Mesenchymal stem cell (in vitro differentiated cells and primary cell): ENCODE measurements at regions not wholly inside any gene's neighbourhood (a gene's known extent, or its start where the extent isn't known, plus 50 kb on each side); places are given as distances from the start of the nearest gene placed in this dataset.
"Not testable (repeated sequence)": the region's sequence is repeated elsewhere in the genome, so short reads cannot be mapped to it uniquely, and the experiment has no call there.

Source experiments
- DNase-seq: peaks from one replicate; pipeline ENCODE4 v3.0.0-alpha.2; 2013
- H2AFZ ChIP-seq: one replicate; pipeline ENCODE4 v1.6.1; 2013; ENCODE audit warnings: low read depth, mild to moderate bottlenecking, control low read depth, inconsistent platforms, low read length, moderate library complexity
- H2AK5ac ChIP-seq: 2 replicates; pipeline ENCODE4 v1.6.1; 2013; ENCODE audit warnings: low read length, moderate library complexity, mild to moderate bottlenecking, inconsistent platforms; ENCODE audit not compliant: severe bottlenecking
- H2BK120ac ChIP-seq: one replicate; pipeline ENCODE4 v1.6.1; 2013; ENCODE audit warnings: low read depth, mild to moderate bottlenecking, inconsistent platforms, low read length, moderate library complexity
- H2BK12ac ChIP-seq, 2 experiments: one replicate each; pipeline ENCODE4 v1.6.1; 2013; ENCODE audit warnings: inconsistent platforms in 2 of 2, low read length in 2 of 2, mild to moderate bottlenecking in 2 of 2, moderate library complexity in 2 of 2, control low read depth in 1 of 2
- H2BK15ac ChIP-seq: one replicate; pipeline ENCODE4 v1.6.1; 2013; ENCODE audit warnings: mild to moderate bottlenecking, low read depth, inconsistent platforms; ENCODE audit not compliant: poor library complexity, severe bottlenecking
- H2BK5ac ChIP-seq: 2 replicates; pipeline ENCODE4 v1.6.1; 2013; ENCODE audit warnings: low read depth, mild to moderate bottlenecking, low read length, control low read depth, inconsistent platforms; ENCODE audit not compliant: poor library complexity, severe bottlenecking
- H3K14ac ChIP-seq, 2 experiments: one replicate each; pipeline ENCODE4 v1.6.1; 2013; ENCODE audit warnings: inconsistent platforms in 2 of 2, low read length in 2 of 2, control low read depth in 1 of 2, mild to moderate bottlenecking in 1 of 2, moderate library complexity in 1 of 2
- H3K18ac ChIP-seq, 2 experiments: one replicate each; pipeline ENCODE4 v1.6.1; 2013; ENCODE audit warnings: inconsistent platforms in 2 of 2, low read length in 2 of 2, control low read depth in 1 of 2, low read depth in 1 of 2, mild to moderate bottlenecking in 1 of 2
- H3K23ac ChIP-seq, 2 experiments: one replicate each; pipeline ENCODE4 v1.6.1; 2013; ENCODE audit warnings: inconsistent platforms in 2 of 2, low read length in 2 of 2, mild to moderate bottlenecking in 2 of 2, moderate library complexity in 2 of 2, control low read depth in 1 of 2
- H3K27ac ChIP-seq: 2 replicates; pipeline ENCODE4 v1.5.1; 2013; ENCODE audit warnings: mild to moderate bottlenecking, moderate library complexity, low read length, control low read depth, inconsistent platforms; ENCODE audit not compliant: poor library complexity, severe bottlenecking
- H3K27me3 ChIP-seq, 2 experiments: 2 replicates each; pipeline versions ENCODE4 v1.6.1 to v1.7.0; 2013; ENCODE audit warnings: low read length in 2 of 2, mild to moderate bottlenecking in 2 of 2, moderate library complexity in 2 of 2, control low read depth in 1 of 2, inconsistent platforms in 1 of 2; ENCODE audit not compliant: control insufficient read depth in 1 of 2, insufficient read depth in 1 of 2
- H3K36me3 ChIP-seq, 2 experiments: 2 replicates each; pipeline versions ENCODE4 v1.6.1 to v1.7.0; 2013; ENCODE audit warnings: low read length in 2 of 2, control low read depth in 1 of 2, inconsistent platforms in 1 of 2, low read depth in 1 of 2, mild to moderate bottlenecking in 1 of 2; ENCODE audit not compliant: insufficient read depth in 2 of 2, control insufficient read depth in 1 of 2
- H3K4ac ChIP-seq, 2 experiments: one replicate each; pipeline ENCODE4 v1.6.1; 2013; ENCODE audit warnings: inconsistent platforms in 2 of 2, low read length in 2 of 2, mild to moderate bottlenecking in 2 of 2, moderate library complexity in 2 of 2, control low read depth in 1 of 2, low read depth in 1 of 2
- H3K4me1 ChIP-seq: 2 replicates; pipeline ENCODE4 v1.6.1; 2013; ENCODE audit warnings: low read depth, low read length, control low read depth; ENCODE audit not compliant: control insufficient read depth, insufficient read depth
- H3K4me2 ChIP-seq: 2 replicates; pipeline ENCODE4 v1.6.1; 2013; ENCODE audit warnings: low read length, mild to moderate bottlenecking, inconsistent platforms; ENCODE audit not compliant: poor library complexity, severe bottlenecking
- H3K4me3 ChIP-seq, 2 experiments: 2 replicates each; pipeline versions ENCODE4 v1.5.1 to v1.7.0; 2013; ENCODE audit warnings: low read length in 2 of 2, mild to moderate bottlenecking in 2 of 2, control low read depth in 1 of 2, low read depth in 1 of 2; ENCODE audit not compliant: insufficient read depth in 1 of 2
- H3K79me1 ChIP-seq: replicated peaks from 2 replicates; pipeline ENCODE4 v1.6.1; 2013; ENCODE audit warnings: mild to moderate bottlenecking, control low read depth, low read length, inconsistent platforms; ENCODE audit not compliant: poor library complexity, severe bottlenecking
- H3K9ac ChIP-seq: 2 replicates; pipeline ENCODE4 v1.7.0; 2013; ENCODE audit warnings: mild to moderate bottlenecking, low read length, moderate library complexity
- H3K9me3 ChIP-seq: 2 replicates; pipeline ENCODE4 v1.7.0; 2013; ENCODE audit warnings: mild to moderate bottlenecking, low read length; ENCODE audit not compliant: control insufficient read depth
- H4K8ac ChIP-seq: one replicate; pipeline ENCODE4 v1.6.1; 2013; ENCODE audit warnings: inconsistent platforms, mild to moderate bottlenecking, low read length, moderate library complexity
- H4K91ac ChIP-seq: one replicate; pipeline ENCODE4 v1.6.1; 2013; ENCODE audit warnings: mild to moderate bottlenecking, low read length, inconsistent platforms
- WGBS: methylation state at CpG from one replicate; pipeline ENCODE4 v1.1.7; 2013; ENCODE audit warnings: mixed read lengths; 5-methylcytosine and 5-hydroxymethylcytosine counted together

DNA sequence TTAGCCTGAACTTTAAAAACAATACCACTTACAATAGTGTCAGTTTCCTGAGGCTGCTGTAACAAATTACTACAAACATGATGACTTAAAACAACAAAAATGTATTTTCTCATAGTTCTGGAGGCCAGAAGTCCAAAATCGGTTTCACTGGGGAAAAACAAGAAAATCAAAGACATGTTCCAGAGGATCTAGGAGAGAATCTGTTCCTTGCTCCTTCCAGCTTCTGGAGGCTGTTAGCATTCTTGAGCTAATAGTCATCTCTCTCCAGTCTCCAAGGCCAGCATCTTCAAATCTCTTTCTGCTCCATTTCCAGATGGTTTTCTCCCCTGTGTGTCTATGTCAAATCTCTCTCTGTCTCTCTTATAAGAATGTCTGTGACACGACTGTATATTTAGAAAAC lies 67.6 kb upstream of the TEAD1 start:
- WGBS, result 0% methylated on average over 2 of the region's 2 CpGs

DNA sequence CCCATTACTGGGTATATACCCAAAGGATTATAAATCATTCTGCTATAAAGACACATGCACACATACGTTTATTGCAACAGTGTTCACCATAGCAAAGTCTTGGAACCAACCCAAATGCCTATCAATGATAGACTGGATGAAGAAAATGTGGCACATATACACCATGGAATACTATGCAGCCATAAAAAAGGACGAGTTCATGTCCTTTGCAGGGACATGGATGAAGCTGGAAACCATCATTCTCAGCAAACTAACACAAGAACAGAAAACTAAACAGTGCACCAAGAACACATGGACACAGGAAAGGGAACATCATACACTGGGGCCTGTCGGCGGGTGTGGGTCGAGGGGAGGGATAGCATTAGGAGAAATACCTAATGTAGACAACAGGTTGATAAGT lies 65.5 kb upstream of the TEAD1 start:
- not testable (repeated sequence) for H2BK12ac ChIP-seq, H3K79me1 ChIP-seq, H3K4me2 ChIP-seq, H3K14ac ChIP-seq, H4K91ac ChIP-seq, H3K18ac ChIP-seq, H2BK15ac ChIP-seq, H2BK5ac ChIP-seq, H3K27ac ChIP-seq, H3K4ac ChIP-seq, H2AK5ac ChIP-seq, H3K4me3 ChIP-seq, H3K36me3 ChIP-seq, H3K23ac ChIP-seq, H3K27me3 ChIP-seq, H4K8ac ChIP-seq, H3K9ac ChIP-seq, H2AFZ ChIP-seq, DNase-seq, H3K4me1 ChIP-seq, H2BK120ac ChIP-seq
- peaks cover 29% of the 10 kb centered on the region for H3K9me3 ChIP-seq
- WGBS, result 100% methylated on average over 3 of the region's 5 CpGs

More for the DNA sequence above, 67.6 kb upstream of the TEAD1 start:
- H3K4me1 ChIP-seq, result no peaks in the 10 kb centered on the region
- H3K9ac ChIP-seq, result no peak overlapping the region
- H3K9me3 ChIP-seq, result peaks cover 16% of the 10 kb centered on the region
- peak; percentile 80 for DNase-seq
- no peaks in the 10 kb centered on the region for H3K79me1 ChIP-seq
- no peak overlapping the region for H2BK15ac ChIP-seq
- no peak overlapping the region for H3K4ac ChIP-seq
- H2AK5ac ChIP-seq, result no peak overlapping the region
- no peak overlapping the region for H3K23ac ChIP-seq
- H2BK5ac ChIP-seq, result no peak overlapping the region
- no peak overlapping the region for H3K27ac ChIP-seq
- H2BK12ac ChIP-seq, result no peak overlapping the region
- no peak overlapping the region for H2AFZ ChIP-seq
- H3K4me2 ChIP-seq, result no peak overlapping the region
- H3K27me3 ChIP-seq, result no peaks in the 10 kb centered on the region
- no peaks in the 10 kb centered on the region for H3K36me3 ChIP-seq
- H3K4me3 ChIP-seq, result no peak overlapping the region
- no peak overlapping the region for H4K91ac ChIP-seq
- no peak overlapping the region for H3K18ac ChIP-seq
- no peak overlapping the region for H4K8ac ChIP-seq
- H3K14ac ChIP-seq, result no peak overlapping the region
- no peak overlapping the region for H2BK120ac ChIP-seq

DNA sequence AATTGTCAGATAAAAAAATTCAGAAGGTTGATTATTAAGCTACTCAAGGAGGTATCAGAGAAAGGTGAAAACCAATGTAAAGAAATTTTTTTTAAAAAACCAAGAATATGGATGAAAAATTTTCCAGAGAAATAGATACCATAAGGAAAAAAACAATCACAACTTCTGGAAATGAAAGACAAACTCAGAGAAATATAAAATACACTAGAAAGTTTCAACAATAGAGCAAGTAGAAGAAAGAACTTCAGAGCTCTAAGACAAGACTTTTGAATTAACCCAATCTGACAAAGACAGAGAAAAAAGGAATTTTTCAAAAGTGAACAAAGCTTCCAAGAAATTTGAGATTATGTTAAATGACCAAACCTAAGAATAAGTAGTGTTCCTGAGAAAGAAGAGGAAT lies 62.9 kb upstream of the TEAD1 start:
- H3K4me2 ChIP-seq, result no peak overlapping the region
- no peak overlapping the region for H3K27ac ChIP-seq

DNA sequence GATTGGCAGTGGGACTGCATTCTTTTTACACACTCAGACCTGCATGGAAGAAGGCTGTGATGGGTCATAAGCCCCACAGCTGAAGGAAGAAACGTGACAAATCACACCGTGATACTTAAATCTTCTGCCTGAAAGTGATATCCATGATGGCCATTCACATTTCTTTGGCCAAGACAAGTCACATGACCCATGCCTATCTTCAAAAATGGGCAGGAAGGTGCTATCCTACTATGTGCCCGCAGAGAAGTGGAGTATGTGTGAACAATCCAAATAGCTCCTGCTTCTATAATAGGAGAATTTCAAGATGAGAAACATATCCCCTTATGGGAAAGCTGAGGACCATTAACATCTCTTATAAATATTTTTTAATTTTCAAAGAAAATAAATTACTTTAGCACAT lies 56.6 kb upstream of the TEAD1 start:
- Histone ChIP-seq H3K79me1 (no peaks in the 10 kb centered on the region), H3K9ac (no peak overlapping the region), H3K18ac (no peak overlapping the region), H2AK5ac (no peak overlapping the region), H3K4me1 (no peaks in the 10 kb centered on the region), H3K4ac (no peak overlapping the region), H3K27me3 (no peaks in the 10 kb centered on the region), H3K4me3 (no peak overlapping the region), H2BK120ac (no peak overlapping the region), H4K8ac (no peak overlapping the region), H2BK5ac (no peak overlapping the region), H3K36me3 (no peaks in the 10 kb centered on the region), H3K23ac (no peak overlapping the region), H3K14ac (no peak overlapping the region), H2AFZ (no peak overlapping the region), H4K91ac (no peak overlapping the region), H2BK12ac (no peak overlapping the region), H3K9me3 (peaks cover 17% of the 10 kb centered on the region), H2BK15ac (no peak overlapping the region), H3K27ac (no peak overlapping the region), H3K4me2 (no peak overlapping the region)
- no peak for DNase-seq
- 100% methylated on average over 2 of the region's 3 CpGs for WGBS

More for the DNA sequence above, 62.9 kb upstream of the TEAD1 start:
- Histone ChIP-seq H3K18ac (no peak overlapping the region), H3K23ac (no peak overlapping the region), H2BK5ac (peak overlapping the region; percentile 19), H3K4me3 (no peak overlapping the region), H2BK120ac (no peak overlapping the region), H3K9ac (no peak overlapping the region), H4K8ac (no peak overlapping the region), H3K79me1 (no peaks in the 10 kb centered on the region), H2BK12ac (no peak overlapping the region), H3K4me1 (no peaks in the 10 kb centered on the region), H2AK5ac (no peak overlapping the region), H2AFZ (no peak overlapping the region), H3K14ac (no peak overlapping the region), H3K9me3 (peaks cover 29% of the 10 kb centered on the region), H3K36me3 (no peaks in the 10 kb centered on the region), H3K27me3 (no peaks in the 10 kb centered on the region), H2BK15ac (no peak overlapping the region), H4K91ac (no peak overlapping the region), H3K4ac (no peak overlapping the region)
- DNase-seq, result no peak
